GM12891 (cell line): ENCODE measurements at regions not wholly inside any gene's neighbourhood (a gene's known extent, or its start where the extent isn't known, plus 50 kb on each side); places are given as distances from the start of the nearest gene placed in this dataset.

Experiments
- PAX5 ChIP-seq: IDR thresholded peaks from 2 replicates; pipeline ENCODE4 v1.6.1; 2011; ENCODE audit warnings: low read length, moderate library complexity, mild to moderate bottlenecking; ENCODE audit not compliant: insufficient read depth, severe bottlenecking
- POLR2A ChIP-seq: IDR thresholded peaks from 2 replicates; pipeline ENCODE4 v1.6.1; 2011; ENCODE audit warnings: low read depth, low read length, control low read depth
- POLR2AphosphoS5 ChIP-seq: IDR thresholded peaks from 2 replicates; pipeline ENCODE4 v1.6.1; 2011; ENCODE audit warnings: low read depth, low read length, control low read depth
- SPI1 ChIP-seq: IDR thresholded peaks from 2 replicates; pipeline ENCODE4 v1.6.1; 2011; ENCODE audit warnings: low read depth, low read length, control low read depth
- TAF1 ChIP-seq: IDR thresholded peaks from 2 replicates; pipeline ENCODE4 v1.6.1; 2011; ENCODE audit warnings: low read depth, low read length, control low read depth

- TF ChIP-seq POLR2A (no peak), POLR2AphosphoS5 (no peak), TAF1 (no peak), SPI1 (no peak), PAX5 (no peak)
These were observed 51.3 kb upstream of the GSAP start for GRCh38 chr7:77467408-77467807.
